T-helper 1 cell (primary cell): ENCODE measurements at regions not wholly inside any gene's neighbourhood (a gene's known extent, or its start where the extent isn't known, plus 50 kb on each side); places are given as distances from the start of the nearest gene placed in this dataset.

Source experiments
- DNase-seq, 5 donors: peaks; one replicate each; pipeline ENCODE4 v3.0.0-alpha.2; 2012 to 2020

- no peak for DNase-seq
Observed at GRCh38 chr4:178309890-178310289, 867.7 kb upstream of the AGA start.

DNA sequence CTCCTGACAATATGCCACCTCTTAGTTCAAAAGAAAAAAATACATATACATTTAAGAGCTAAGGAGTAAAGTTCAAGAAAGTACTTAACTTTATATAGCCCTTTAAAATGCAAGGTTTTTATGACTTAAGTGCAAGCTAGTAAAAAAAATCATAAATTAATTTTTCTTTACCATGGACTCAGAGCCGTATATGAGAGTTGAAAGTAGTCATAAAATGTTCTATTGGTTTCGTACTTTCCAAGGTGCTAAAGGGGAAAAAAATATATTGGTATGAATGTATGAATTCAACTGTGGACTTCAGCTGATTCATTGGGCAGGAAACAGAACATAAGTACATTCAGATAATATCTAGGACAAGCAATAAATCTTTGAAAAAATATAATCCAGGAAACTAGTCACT, 869.8 kb upstream of the AGA start:
- no peak for DNase-seq

DNA sequence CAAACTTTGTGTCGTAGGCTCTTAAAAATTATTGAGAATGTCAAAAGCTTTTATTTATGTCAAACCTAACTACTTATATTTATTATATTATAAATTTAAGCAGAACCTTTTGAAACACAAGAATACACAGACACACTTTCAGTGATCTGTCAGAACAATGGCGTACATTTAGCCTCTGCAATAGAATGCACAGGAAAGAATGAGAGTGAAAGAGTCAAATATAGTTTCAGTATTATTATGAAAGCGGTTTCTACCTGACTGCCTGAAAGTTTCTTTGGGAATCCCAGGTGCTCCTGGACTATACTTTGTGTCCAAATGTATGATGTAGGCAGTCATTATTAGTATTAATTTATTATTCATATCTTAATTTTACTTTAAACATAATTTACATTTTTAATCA, 872.0 kb upstream of the AGA start:
- DNase-seq: no peak

DNA sequence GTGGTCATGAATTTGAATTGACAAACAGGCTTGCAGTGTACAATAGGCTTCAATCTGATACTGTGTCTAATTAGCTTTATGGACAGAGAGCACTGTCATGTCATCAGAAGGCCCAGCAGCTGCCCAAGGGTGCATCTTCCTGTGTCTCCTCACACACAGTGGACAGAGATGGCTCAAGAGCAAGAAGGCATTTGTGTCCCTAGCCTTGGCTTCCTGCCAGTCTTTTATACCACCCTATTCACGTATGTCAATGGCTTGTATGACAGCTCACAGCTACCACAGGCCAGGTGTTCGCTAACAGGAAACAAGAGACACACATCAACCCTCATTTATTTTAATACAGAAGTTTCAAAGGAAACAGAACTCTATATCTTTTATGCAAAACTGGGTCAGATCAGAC, 874.0 kb upstream of the AGA start:
- no peak for DNase-seq

DNA sequence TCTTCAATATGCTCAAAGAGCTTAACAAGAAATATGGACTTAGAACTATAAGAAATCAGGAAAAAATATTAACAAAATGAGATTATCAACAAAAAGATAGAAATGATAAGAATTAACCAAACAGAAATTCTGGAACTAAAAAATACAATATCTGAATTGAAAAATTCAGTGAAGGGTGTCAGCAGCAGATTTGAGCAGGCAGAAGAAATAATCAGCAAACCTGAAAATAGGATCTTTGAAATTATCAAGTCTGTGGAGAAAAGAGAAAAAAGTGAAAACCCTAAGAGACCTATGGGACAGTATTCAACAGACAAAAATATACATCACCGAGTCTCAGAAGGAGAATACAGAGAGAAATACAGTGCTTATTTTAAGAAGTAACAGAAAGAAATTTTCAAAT, 877.8 kb upstream of the AGA start:
- no peak for DNase-seq

GRCh38 chr4:178322524-178323183, 880.4 kb upstream of the AGA start:
- no peak for DNase-seq

DNA sequence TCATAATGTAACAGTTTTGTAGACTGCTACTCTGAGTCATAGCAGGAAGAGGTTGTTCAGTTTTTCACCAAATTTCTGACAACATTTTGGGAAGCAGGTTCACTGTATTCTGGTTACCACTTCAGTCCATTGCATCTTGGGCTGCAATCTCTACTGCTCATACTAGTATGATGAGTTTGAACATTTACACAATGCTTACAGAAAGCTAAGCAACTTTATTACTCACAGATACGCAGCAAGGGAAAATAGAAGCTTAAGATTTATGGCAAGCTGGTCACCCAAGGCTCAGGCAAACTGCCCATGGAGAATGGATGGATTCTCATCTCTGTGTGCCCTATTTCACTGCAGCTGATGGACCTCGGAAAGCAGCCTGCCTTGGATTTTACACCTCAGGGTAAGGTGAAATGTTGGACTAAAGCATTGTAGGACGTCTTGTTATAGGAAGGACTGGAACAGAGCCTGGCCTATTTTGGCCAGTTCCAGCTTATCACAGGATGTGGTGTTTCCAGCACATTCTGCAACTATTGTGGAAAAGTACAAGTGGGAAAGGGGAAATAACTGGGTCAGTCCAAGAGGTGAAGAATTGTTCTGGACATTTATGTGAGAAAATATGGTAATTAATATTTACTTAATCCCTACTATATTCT, 887.1 kb upstream of the AGA start:
- no peak for DNase-seq

DNA sequence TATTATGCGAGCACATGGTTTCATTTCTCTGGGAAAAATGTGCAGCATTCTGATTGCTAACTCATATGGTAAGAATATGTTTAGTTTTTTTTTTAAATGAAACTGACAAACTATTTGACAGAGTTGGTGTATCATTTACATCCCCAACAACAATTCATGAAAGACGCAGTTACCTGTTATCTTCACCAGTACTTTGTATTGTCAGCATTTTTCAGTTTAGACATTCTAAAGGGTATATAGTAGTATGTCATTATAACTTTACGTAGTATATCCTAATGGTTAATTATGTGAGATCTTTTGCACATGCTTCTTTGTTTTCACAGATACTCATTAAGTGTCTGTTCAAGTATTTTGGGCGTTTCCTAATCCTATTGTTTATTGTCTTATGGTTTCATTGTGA, 891.1 kb upstream of the AGA start:
- DNase-seq: no peak

- DNase-seq: no peak
Observed at GRCh38 chr4:178339769-178340168, 897.5 kb upstream of the AGA start.

DNA sequence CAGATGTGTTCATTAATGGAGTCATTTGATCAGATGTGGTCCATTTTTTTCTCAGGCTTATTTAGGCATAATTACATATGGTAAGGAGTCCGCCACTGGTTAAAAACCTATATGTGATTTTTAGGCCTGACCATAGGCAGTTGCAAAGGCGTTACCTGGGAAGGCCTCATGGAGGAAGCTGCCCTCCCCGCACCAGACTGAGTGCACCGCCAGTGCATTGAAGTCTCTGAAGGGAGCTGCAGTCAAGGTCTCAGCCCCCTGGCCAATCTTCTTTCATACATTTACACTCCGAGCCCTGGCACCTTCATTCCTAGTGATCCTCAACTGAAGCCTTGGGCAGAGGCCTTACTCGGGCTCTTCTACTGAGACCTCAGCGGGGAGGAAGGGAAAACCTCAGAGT, 898.2 kb upstream of the AGA start:
- no peak for DNase-seq

DNA sequence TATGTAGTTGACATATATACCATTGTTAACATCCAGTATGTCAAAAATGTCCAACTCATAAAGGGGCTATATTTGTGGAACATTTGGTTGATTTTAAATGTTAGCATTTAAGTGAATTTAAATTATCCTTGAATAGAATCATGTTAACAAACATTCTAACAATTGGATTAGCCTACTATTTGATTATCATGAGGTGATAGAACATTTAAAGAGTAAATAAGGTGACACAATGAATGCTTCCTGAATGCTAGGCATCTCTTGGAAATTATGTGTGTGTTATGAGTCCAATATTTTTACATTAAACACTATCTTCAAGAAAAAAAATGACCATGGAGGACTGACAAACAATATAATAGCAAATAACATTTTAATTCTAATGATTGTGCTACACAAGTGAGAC, 901.9 kb upstream of the AGA start:
- DNase-seq: no peak

GRCh38 chr4:178347111-178347510, 904.9 kb upstream of the AGA start:
- no peak for DNase-seq

DNA sequence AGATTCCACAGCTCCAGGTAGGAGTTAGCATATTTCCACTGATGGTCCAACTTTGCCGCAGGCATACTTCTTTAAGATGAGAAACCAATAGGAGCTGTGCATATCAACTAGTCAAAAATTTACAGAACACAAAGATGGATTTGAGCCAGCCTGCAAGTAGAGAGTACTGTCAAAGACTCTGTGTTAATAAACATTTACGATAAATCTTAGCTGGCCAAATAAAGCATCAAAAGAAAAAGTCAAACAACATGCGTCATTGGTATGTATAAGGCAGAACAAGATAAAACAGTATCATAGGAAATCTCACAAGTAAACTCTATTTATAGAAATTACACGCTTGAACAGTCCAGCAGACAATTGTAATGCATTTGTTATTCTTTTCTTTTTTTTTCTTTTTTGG, 907.4 kb upstream of the AGA start:
- DNase-seq: no peak

DNA sequence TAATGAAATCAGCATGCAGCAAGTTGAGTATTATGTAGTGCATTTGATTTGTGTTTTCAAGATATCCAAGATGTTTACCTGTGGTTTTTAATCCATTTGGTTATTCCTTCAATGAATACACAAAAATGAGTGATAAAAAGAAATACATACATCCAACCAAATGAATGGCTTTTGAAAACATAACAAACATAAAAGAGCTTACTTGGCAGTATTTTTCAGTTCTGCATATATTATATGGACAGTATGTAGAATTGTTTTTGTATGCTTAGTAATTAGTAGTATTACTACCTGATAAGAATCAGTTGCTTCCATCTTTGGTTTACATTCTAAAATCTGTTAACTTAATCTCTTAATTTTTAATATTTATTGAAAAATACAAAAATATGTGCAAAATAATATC, 908.9 kb upstream of the AGA start:
- DNase-seq: no peak

GRCh38 chr4:178356725-178357124, 914.5 kb upstream of the AGA start:
- no peak for DNase-seq

- no peak for DNase-seq
Observed at GRCh38 chr4:178385481-178385880, 943.2 kb upstream of the AGA start.

- DNase-seq: no peak
Observed at GRCh38 chr4:178387756-178388155, 945.5 kb upstream of the AGA start.

- DNase-seq: no peak
Observed at GRCh38 chr4:178395798-178396197, 953.6 kb upstream of the AGA start.

- no peak for DNase-seq
Observed at GRCh38 chr4:178412455-178412854, 970.2 kb upstream of the AGA start.

DNA sequence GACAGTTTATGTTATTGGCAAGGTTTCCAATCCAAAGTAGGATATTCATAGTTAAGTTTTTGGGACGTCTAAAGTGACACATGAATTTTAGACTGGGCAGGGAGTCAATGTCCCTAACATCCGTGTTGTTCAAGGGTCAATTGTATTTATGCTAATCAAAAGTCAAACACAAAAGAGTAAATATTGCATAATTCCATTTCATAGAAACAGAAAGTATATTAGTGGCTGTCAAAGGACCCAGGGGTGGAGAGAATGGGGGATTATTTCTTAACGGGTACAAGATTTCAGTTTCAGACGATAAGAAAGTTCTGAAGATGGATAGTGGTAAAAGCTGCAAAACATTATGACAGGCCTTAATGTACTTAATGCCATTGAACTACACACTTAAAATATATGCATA, 971.8 kb upstream of the AGA start:
- DNase-seq: no peak

DNA sequence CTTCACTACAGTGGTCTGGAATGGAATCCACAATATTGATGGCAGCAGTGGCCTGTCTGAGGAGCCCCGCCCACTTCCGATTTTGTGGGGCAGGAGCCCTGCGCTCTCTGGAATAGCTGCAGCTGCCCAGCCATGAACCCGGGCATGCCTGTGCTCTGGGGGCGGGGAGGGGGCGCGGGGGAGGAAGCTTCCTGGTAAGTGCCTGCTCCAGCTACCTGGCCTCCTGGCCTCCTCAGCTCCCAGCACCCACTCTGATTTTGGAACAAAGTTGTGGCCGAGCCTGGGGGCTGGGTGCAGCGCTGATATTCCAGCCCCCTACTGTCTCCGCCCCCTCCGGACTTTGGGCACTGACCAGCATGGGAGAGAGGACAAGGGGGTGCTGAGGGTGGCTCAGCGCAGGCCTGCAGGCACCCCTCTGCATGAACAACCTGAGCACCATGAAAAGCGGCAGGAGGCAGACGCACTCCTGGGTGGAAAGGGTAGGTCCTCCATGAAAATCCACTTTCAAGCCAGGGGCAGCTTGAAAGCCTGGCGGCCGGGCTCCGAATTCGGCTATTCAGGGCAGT, 972.7 kb upstream of the AGA start:
- DNase-seq: no peak

DNA sequence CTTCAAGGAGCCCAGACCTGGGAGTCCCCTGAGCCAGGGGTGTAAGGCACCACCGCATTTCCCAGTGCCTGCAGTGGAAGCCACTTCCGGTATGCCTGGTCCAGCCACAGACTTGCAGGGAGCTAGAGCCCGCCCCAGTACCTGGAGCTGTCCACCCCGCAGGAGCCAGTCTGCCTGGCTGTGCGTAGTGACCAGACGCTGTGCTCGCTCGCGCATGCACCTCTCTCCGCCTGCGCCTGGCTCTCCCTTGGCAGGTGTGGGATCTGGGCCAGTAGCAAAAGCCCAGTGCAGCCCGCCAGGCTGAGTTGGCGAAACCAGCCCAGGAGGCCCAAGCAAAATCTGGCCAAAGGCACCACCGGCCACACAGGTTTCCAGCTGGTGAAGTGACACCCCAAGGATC, 973.7 kb upstream of the AGA start:
- DNase-seq: no peak

GRCh38 chr4:178423366-178423765, 981.1 kb upstream of the AGA start:
- DNase-seq: no peak

- DNase-seq: no peak
Observed at GRCh38 chr4:178426871-178427270, 984.6 kb upstream of the AGA start.

- no peak for DNase-seq
Observed at GRCh38 chr4:178427663-178428062, 985.4 kb upstream of the AGA start.
